ENCODE measurements at regions not wholly inside any gene's neighbourhood (a gene's known extent, or its start where the extent isn't known, plus 50 kb on each side); places are given as distances from the start of the nearest gene placed in this dataset.

DNA sequence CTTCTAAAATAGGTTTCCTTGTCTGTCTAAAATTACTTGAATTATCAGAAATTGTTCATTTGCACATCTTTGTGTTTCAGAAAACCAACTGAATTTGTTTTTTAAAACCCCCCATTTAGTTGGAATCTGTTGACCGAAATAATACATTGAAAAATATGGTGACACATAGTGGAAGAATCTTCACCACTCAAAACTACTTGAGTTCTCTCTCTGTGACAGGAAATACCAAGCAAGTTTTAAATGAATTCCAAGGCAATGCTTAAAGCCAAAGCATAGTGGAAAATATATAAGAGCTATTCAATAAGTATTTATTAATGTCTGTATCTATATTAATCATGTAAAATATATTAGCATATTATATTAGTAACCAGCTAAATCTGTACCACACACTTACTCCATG, 224.9 kb upstream of the COL8A1 start:
- TF ChIP-seq, protein P1, sequence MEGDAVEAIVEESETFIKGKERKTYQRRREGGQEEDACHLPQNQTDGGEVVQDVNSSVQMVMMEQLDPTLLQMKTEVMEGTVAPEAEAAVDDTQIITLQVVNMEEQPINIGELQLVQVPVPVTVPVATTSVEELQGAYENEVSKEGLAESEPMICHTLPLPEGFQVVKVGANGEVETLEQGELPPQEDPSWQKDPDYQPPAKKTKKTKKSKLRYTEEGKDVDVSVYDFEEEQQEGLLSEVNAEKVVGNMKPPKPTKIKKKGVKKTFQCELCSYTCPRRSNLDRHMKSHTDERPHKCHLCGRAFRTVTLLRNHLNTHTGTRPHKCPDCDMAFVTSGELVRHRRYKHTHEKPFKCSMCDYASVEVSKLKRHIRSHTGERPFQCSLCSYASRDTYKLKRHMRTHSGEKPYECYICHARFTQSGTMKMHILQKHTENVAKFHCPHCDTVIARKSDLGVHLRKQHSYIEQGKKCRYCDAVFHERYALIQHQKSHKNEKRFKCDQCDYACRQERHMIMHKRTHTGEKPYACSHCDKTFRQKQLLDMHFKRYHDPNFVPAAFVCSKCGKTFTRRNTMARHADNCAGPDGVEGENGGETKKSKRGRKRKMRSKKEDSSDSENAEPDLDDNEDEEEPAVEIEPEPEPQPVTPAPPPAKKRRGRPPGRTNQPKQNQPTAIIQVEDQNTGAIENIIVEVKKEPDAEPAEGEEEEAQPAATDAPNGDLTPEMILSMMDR (IDR thresholded peaks at IDR 0.05): no peak
- no peak for TF ChIP-seq POLR2A (IDR thresholded peaks at IDR 0.05)
